GM12864 (cell line): ENCODE measurements at regions not wholly inside any gene's neighbourhood (a gene's known extent, or its start where the extent isn't known, plus 50 kb on each side); places are given as distances from the start of the nearest gene placed in this dataset.

Source experiments
- DNase-seq: peaks from one replicate; pipeline ENCODE4 v3.0.0-alpha.2; 2011; ENCODE audit warnings: low read depth
- H3K4me3 ChIP-seq: 2 replicates; pipeline ENCODE4 v1.5.1; 2011; ENCODE audit warnings: mild to moderate bottlenecking, low read depth, low read length, control low read depth
- TF ChIP-seq, protein P1 (sequence below): IDR thresholded peaks from 2 replicates; pipeline ENCODE4 v1.5.1; 2011; ENCODE audit warnings: low read depth, mild to moderate bottlenecking, moderate library complexity, low read length, control low read depth, inconsistent platforms; ENCODE audit errors: missing control alignments

DNA sequence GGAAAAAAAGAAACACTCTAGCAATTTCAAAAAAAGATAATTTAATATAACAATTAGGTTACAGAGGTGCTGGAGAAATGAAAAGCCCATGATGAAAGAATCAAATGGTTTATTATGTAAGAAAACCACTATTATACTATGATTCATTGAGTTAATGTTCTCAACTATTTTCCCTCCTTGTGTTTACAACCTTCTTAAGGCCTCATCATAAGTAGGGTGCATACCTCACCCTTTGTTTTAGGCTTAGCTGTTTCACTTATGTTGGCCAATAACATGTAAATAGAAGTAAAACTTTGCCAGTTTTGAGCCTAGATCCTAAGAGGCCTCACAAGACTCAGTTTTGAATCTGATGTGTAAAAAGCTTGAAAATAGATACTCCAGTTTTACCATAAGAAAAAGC lies 418.3 kb upstream of the DDX18 start:
- TF ChIP-seq, protein P1, sequence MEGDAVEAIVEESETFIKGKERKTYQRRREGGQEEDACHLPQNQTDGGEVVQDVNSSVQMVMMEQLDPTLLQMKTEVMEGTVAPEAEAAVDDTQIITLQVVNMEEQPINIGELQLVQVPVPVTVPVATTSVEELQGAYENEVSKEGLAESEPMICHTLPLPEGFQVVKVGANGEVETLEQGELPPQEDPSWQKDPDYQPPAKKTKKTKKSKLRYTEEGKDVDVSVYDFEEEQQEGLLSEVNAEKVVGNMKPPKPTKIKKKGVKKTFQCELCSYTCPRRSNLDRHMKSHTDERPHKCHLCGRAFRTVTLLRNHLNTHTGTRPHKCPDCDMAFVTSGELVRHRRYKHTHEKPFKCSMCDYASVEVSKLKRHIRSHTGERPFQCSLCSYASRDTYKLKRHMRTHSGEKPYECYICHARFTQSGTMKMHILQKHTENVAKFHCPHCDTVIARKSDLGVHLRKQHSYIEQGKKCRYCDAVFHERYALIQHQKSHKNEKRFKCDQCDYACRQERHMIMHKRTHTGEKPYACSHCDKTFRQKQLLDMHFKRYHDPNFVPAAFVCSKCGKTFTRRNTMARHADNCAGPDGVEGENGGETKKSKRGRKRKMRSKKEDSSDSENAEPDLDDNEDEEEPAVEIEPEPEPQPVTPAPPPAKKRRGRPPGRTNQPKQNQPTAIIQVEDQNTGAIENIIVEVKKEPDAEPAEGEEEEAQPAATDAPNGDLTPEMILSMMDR: no peak
- no peak overlapping the region for H3K4me3 ChIP-seq
- no peak for DNase-seq

DNA sequence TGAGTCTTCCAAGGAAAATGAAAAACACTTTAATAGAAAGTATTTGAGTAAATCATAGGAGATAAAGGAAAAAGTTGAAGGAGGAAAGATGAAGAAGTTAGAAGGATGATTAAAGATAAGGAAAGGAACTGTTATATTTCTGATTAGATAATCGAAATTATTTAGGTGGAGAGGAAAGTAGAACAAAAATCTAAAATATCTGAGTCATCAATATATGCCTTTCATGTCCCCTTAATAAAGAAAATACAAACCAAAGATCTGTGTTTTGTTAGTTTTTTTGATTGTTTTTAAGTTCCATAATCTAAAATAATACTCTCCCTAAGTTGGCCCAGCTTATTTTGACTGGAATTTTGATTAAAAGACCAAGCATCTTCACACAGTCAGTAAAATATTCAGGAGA lies 412.9 kb upstream of the DDX18 start:
- no peak overlapping the region for H3K4me3 ChIP-seq
- TF ChIP-seq, protein P1: no peak
- DNase-seq: no peak

DNA sequence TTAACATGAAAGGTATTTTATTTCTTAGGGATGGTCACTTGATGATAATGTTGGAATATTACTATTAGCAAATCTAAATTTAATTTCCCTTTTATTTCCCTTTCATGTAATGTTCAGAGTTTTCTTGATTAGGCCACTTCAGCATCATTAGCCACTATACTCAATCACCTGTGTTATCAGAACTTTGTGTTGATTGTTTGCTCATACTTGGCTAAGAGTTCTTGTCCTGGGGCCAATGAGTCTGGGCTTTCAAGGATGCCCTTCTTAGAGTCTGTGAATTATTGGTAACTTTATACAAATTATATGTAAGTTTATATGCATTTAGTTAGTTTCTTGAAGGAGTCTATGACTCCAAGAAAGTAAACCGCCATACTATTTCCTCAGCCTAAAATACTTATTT lies 408.0 kb upstream of the DDX18 start:
- TF ChIP-seq, protein P1: no peak
- DNase-seq: no peak
- H3K4me3 ChIP-seq: no peak overlapping the region

DNA sequence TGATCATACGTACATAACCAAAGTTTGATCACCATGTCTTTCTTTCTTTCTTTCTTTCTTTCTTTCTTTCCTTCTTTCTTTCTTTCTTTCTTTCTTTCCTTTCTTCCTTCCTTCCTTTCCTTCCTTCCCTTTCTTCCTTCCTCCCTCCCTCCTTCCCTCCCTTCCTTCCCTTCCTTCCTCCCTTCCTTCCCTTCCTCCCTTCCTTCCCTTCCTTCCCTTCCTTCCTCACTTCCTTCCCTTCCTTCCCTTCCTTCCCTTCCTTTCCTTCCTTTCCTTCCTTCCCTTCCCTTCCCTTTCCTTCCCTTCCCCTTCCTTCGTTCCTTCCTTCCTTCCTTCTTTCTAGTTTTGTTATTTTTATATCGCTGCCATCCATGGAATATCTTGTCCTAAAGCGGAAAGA lies 406.7 kb upstream of the DDX18 start:
- DNase-seq: no peak
- TF ChIP-seq, protein P1: no peak
- no peak overlapping the region for H3K4me3 ChIP-seq

DNA sequence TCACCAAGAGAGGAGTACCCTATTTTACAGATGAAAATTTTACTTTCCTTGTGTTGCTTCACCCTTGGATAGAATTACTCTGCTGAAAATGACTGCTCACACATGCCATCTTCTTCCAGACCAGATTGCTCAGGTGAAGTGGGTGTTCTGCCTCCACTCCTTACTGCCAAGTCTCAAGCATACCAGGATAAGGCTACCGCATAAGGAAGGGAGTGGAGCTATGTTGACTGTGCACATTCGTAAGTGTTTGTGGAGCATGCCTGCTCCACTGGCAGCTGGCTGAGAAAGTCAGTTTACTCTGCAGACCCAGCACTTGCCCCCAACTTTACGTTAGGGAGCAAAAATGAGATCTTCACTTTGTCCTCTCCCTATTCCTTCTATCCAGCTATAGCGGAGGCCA lies 405.0 kb upstream of the DDX18 start:
- TF ChIP-seq, protein P1: no peak
- DNase-seq: no peak
- H3K4me3 ChIP-seq: no peak overlapping the region

DNA sequence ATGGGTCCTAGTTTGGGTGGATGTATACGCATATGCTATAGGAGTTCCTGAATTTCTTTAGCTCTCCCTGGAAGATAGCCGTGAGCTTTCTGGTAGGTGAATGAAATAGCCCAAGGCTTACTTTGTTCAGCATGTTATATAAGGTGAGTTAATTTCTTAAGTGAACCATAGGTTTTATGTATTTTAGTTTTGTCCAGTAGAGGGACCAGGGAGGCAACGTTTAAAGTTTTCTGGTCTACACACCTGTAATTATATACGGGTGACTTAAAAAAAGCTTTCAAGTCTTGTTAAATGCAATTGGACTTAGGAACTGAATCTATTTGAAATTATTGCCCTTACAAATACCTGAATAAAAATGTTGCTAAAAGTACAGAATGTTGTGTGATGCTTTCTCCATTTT lies 402.5 kb upstream of the DDX18 start:
- no peak overlapping the region for H3K4me3 ChIP-seq
- TF ChIP-seq, protein P1: no peak
- DNase-seq: no peak

DNA sequence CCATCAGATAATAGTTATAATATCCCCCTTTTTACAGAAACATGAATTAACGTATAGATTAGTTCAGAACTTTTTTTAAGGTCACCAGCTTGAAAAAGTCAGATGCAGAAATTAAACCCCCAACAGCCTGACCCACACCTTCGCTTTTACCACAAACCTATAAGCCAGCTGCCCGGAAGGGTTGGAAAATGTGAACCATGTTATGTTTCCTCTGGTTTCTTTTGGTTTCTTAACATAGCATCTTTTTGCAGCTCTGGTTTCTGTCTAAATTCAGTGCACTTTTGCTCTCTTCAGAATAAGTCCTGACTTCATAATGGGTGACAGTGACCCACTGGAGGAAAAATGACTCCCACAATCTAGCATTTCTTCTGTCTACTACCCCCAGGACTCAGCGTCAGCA lies 381.7 kb upstream of the DDX18 start:
- no peak overlapping the region for H3K4me3 ChIP-seq
- DNase-seq: no peak
- TF ChIP-seq, protein P1: no peak
